ENCODE measurements at regions not wholly inside any gene's neighbourhood (a gene's known extent, or its start where the extent isn't known, plus 50 kb on each side); places are given as distances from the start of the nearest gene placed in this dataset.
"Not testable (repeated sequence)": the region's sequence is repeated elsewhere in the genome, so short reads cannot be mapped to it uniquely, and the experiment has no call there.

- no peak for TF ChIP-seq CTCF (IDR thresholded peaks at IDR 0.05)
- TF ChIP-seq REST (IDR thresholded peaks at IDR 0.05; ENCODE audit: insufficient read depth in 1 of 2, low read depth in 2 of 2, low read length in 1 of 2) = no peak
- no peak for TF ChIP-seq POLR2AphosphoS5 (IDR thresholded peaks at IDR 0.05; ENCODE audit: low read depth, low read length)
- no peak for TF ChIP-seq TCF7L2 (IDR thresholded peaks at IDR 0.05; ENCODE audit: low read depth, low read length)
- TF ChIP-seq SIN3A (IDR thresholded peaks at IDR 0.05; ENCODE audit: borderline replicate concordance, insufficient read depth, low read depth, low read length) = no peak
- Histone ChIP-seq H3K9me3 (ENCODE audit: control insufficient read depth, insufficient read depth, low read depth, low read length) (peaks cover 3% of the 10 kb centered on the region; the same call in 1 of the 2 replicates), H3K27ac (ENCODE audit: low read length) (no peak overlapping the region), H3K4me3 (ENCODE audit: low read depth in 2 of 2, low read length in 2 of 2) (no peak overlapping the region), H3K36me3 (ENCODE audit: control insufficient read depth, insufficient read depth, low read length) (no peaks in the 10 kb centered on the region), H3K27me3 (ENCODE audit: control insufficient read depth, insufficient read depth, low read length) (no peaks in the 10 kb centered on the region), H3K4me1 (ENCODE audit: control insufficient read depth, insufficient read depth, low read length) (no peaks in the 10 kb centered on the region)
- intact Hi-C loops (cut with micrococcal nuclease; ENCODE audit: unreplicated experiment) = no loop called here
- DNase-seq (ENCODE audit: low read depth, low spot score) = no peak
- in situ Hi-C loops (cut with HindIII; ENCODE audit: low pct_unique_long_range_greater_than_20kb, low sequenced_read_pairs) = no loop called here
- POLR2A ChIA-PET = no interaction called here
- no TSS peak for BruUV-seq (replicated peaks)
- ATAC-seq = no peak
- CTCF ChIA-PET = no interaction called here
Measured at GRCh38 chr9:31753756-31754155, 630.7 kb upstream of the ACO1 start.

DNA sequence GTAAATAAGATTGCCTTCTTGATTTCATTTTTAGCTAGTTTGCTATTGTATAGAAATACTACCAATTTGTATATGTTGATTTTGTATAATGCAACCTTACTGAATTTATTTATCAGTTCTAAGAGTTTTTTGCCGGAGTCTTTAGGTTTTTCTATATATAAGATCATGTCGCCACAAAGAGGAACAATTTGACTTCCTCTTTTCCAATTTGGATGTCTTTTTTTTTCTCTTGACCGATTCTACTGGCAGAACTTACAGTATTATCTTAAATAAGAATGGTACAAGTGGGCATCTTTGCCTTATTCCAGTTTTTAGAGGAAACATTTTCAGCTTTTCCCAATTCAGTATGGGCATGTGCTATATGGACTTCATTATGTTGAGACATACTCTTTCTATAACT, 624.7 kb upstream of the ACO1 start:
- Histone ChIP-seq H3K27ac (ENCODE audit: low read length) (no peak overlapping the region), H3K27me3 (ENCODE audit: control insufficient read depth, insufficient read depth, low read length) (no peaks in the 10 kb centered on the region), H3K4me1 (ENCODE audit: control insufficient read depth, insufficient read depth, low read length) (no peaks in the 10 kb centered on the region), H3K9me3 (ENCODE audit: control insufficient read depth, insufficient read depth, low read depth, low read length) (no peaks in the 10 kb centered on the region), H3K4me3 (ENCODE audit: low read depth in 2 of 2, low read length in 2 of 2) (no peak overlapping the region), H3K36me3 (ENCODE audit: control insufficient read depth, insufficient read depth, low read length) (no peaks in the 10 kb centered on the region)
- in situ Hi-C loops (cut with HindIII; ENCODE audit: low pct_unique_long_range_greater_than_20kb, low sequenced_read_pairs) = no loop called here
- TF ChIP-seq SIN3A (IDR thresholded peaks at IDR 0.05; ENCODE audit: borderline replicate concordance, insufficient read depth, low read depth, low read length) = no peak
- no peak for TF ChIP-seq REST (IDR thresholded peaks at IDR 0.05; ENCODE audit: insufficient read depth in 1 of 2, low read depth in 2 of 2, low read length in 1 of 2)
- TF ChIP-seq TCF7L2 (IDR thresholded peaks at IDR 0.05; ENCODE audit: low read depth, low read length) = no peak
- no peak for TF ChIP-seq CTCF (IDR thresholded peaks at IDR 0.05)
- no peak for TF ChIP-seq POLR2AphosphoS5 (IDR thresholded peaks at IDR 0.05; ENCODE audit: low read depth, low read length)
- ChIA-PET POLR2A (no interaction called here), CTCF (no interaction called here)
- no TSS peak for BruUV-seq (replicated peaks)
- ATAC-seq = no peak
- DNase-seq (ENCODE audit: low read depth, low spot score) = no peak
- intact Hi-C loops (cut with micrococcal nuclease; ENCODE audit: unreplicated experiment) = no loop called here

- in situ Hi-C loops (cut with HindIII; ENCODE audit: low pct_unique_long_range_greater_than_20kb, low sequenced_read_pairs); CTCF ChIA-PET: not testable (repeated sequence)
Measured at GRCh38 chr9:31774021-31774420, 610.4 kb upstream of the ACO1 start.

More at GRCh38 chr9:31774021-31774420, 610.4 kb upstream of the ACO1 start:
- ATAC-seq; POLR2A ChIA-PET; H3K9me3 ChIP-seq (ENCODE audit: control insufficient read depth, insufficient read depth, low read depth, low read length); H3K27ac ChIP-seq (ENCODE audit: low read length); H3K4me1 ChIP-seq (ENCODE audit: control insufficient read depth, insufficient read depth, low read length); H3K27me3 ChIP-seq (ENCODE audit: control insufficient read depth, insufficient read depth, low read length); DNase-seq (ENCODE audit: low read depth, low spot score); H3K4me3 ChIP-seq (ENCODE audit: low read depth in 2 of 2, low read length in 2 of 2); intact Hi-C loops (cut with micrococcal nuclease; ENCODE audit: unreplicated experiment); H3K36me3 ChIP-seq (ENCODE audit: control insufficient read depth, insufficient read depth, low read length); BruUV-seq (replicated peaks): not testable (repeated sequence)
